GM12878 (cell line): ENCODE measurements at regions not wholly inside any gene's neighbourhood (a gene's known extent, or its start where the extent isn't known, plus 50 kb on each side); places are given as distances from the start of the nearest gene placed in this dataset.

Source experiments
- ATAC-seq: fragments of 200-7000 bp; cut with Tn5 transposase; 3 replicates; pipeline ENCODE4 v1.9.1; 2020; ENCODE audit warnings: mild to moderate bottlenecking, moderate library complexity
- BruUV-seq: library from RNA; stranded (reverse); fragments of 400-500 nt; replicated peaks from 2 replicates; lab custom pipeline; 2021; lab: Mats Ljungman, UMichigan
- CTCF ChIA-PET: fragments of 300-600 bp; sonication (Branson Sonifier 250); formaldehyde crosslinking; extraction: SDS; loops from one replicate; lab custom pipeline; 2021; ENCODE audit warnings: inconsistent platforms; lab: Yijun Ruan, JAX
- POLR2A ChIA-PET: fragments of 350-600 bp; formaldehyde crosslinking; extraction: SDS; loops from one replicate; lab custom pipeline; 2021; ENCODE audit warnings: inconsistent platforms; lab: Charles Lee
- RAD21 ChIA-PET: fragments of 300-600 bp; sonication (Branson Sonifier 250); formaldehyde crosslinking; loops from one replicate; lab custom pipeline; 2023; ENCODE audit warnings: antibody characterized with exemption; ENCODE audit not compliant: unreplicated experiment; lab: Charles Lee
- SMC1A ChIA-PET: fragments of 300-600 bp; sonication (Branson Sonifier 250); formaldehyde crosslinking; loops from one replicate; lab custom pipeline; 2023; ENCODE audit not compliant: unreplicated experiment, uncharacterized antibody; lab: Charles Lee
- DNase-seq: peaks from one replicate; pipeline ENCODE4 v3.0.0-alpha.2; 2011; ENCODE audit warnings: low read depth, low spot score
- FAIRE-seq: peaks from 3 replicates; lab custom pipeline; 2011; peaks lifted over from hg19 to GRCh38; lab: Jason Lieb, UNC
- H2AFZ ChIP-seq: 2 replicates; pipeline ENCODE4 v1.6.0; 2011; ENCODE audit warnings: low read depth, low read length, control low read depth; ENCODE audit not compliant: control insufficient read depth
- H3K27ac ChIP-seq: 2 replicates; pipeline ENCODE4 v1.5.1; 2011; ENCODE audit warnings: control low read depth; ENCODE audit not compliant: control insufficient read depth, insufficient read depth
- H3K27me3 ChIP-seq, 2 experiments: replicated peaks in 1 of 2; 2 replicates each; pipeline versions ENCODE4 v1.6.0 to v1.6.1; 2011; ENCODE audit warnings: low read length in 1 of 2; ENCODE audit not compliant: control insufficient read depth in 2 of 2, insufficient read depth in 2 of 2
- H3K36me3 ChIP-seq, 2 experiments: 2 replicates each; pipeline ENCODE4 v1.5.1; 2011; ENCODE audit warnings: low read length in 1 of 2; ENCODE audit not compliant: control insufficient read depth in 2 of 2, insufficient read depth in 2 of 2
- H3K4me1 ChIP-seq: 2 replicates; pipeline ENCODE4 v1.6.1; 2011; ENCODE audit warnings: mild to moderate bottlenecking, low read length, moderate library complexity, mixed read lengths; ENCODE audit not compliant: control insufficient read depth, insufficient read depth
- H3K4me2 ChIP-seq: 2 replicates; pipeline ENCODE4 v1.6.0; 2011; ENCODE audit warnings: control low read depth; ENCODE audit not compliant: control insufficient read depth, insufficient read depth
- H3K4me3 ChIP-seq: fragments of 200-600 bp; sonication (generic); 2 replicates; pipeline ENCODE4 v1.5.1; 2016
- H3K79me2 ChIP-seq: 2 replicates; pipeline ENCODE4 v1.6.0; 2011; ENCODE audit warnings: low read length; ENCODE audit not compliant: control insufficient read depth, insufficient read depth
- H3K9ac ChIP-seq: 2 replicates; pipeline ENCODE4 v1.8.0; 2011; ENCODE audit warnings: low read length, control low read depth, mixed read lengths; ENCODE audit not compliant: control insufficient read depth, insufficient read depth
- H3K9me3 ChIP-seq: replicated peaks from 3 replicates; pipeline ENCODE4 v1.5.1; 2011; ENCODE audit warnings: mild to moderate bottlenecking, low read length; ENCODE audit not compliant: control insufficient read depth, insufficient read depth
- H4K20me1 ChIP-seq: 2 replicates; pipeline ENCODE4 v1.6.0; 2011; ENCODE audit not compliant: control insufficient read depth, insufficient read depth
- E2F8 ChIP-seq: fragments of 450-650 bp; IDR thresholded peaks from 2 replicates; pipeline ENCODE4 v1.6.1; 2018; ENCODE audit warnings: mild to moderate bottlenecking, low read depth, moderate library complexity; ENCODE audit not compliant: partially characterized antibody
- GABPA ChIP-seq: IDR thresholded peaks from 2 replicates; pipeline ENCODE4 v1.6.1; 2014; ENCODE audit warnings: antibody characterized with exemption, low read depth, mild to moderate bottlenecking, inconsistent platforms
- GATAD2B ChIP-seq: fragments of 450-650 bp; conservative IDR thresholded peaks from 2 replicates; pipeline ENCODE4 v1.6.1; 2017; ENCODE audit warnings: low read depth, mild to moderate bottlenecking, moderate library complexity
- HDAC2 ChIP-seq: fragments of 200-600 bp; sonication (generic); IDR thresholded peaks from 2 replicates; pipeline ENCODE4 v1.6.1; 2017
- HDGF ChIP-seq: fragments of 450-650 bp; IDR thresholded peaks from 2 replicates; pipeline ENCODE4 v1.6.1; 2016; ENCODE audit warnings: antibody characterized with exemption
- MEF2B ChIP-seq: fragments of 450-650 bp; IDR thresholded peaks from 2 replicates; pipeline ENCODE4 v1.6.1; 2018; ENCODE audit warnings: mild to moderate bottlenecking, moderate library complexity; ENCODE audit not compliant: partially characterized antibody, poor library complexity, severe bottlenecking
- MTA3 ChIP-seq: IDR thresholded peaks from 2 replicates; pipeline ENCODE4 v1.6.1; 2012; ENCODE audit warnings: low read length, inconsistent platforms, borderline replicate concordance
- NRF1 ChIP-seq: conservative IDR thresholded peaks from 2 replicates; pipeline ENCODE4 v1.6.1; 2011; ENCODE audit warnings: mild to moderate bottlenecking, low read depth, low read length, improper control_type of control experiment
- POU2F2 ChIP-seq: IDR thresholded peaks from 3 replicates; pipeline ENCODE4 v1.6.1; 2011; ENCODE audit warnings: low read depth, mild to moderate bottlenecking, low read length, borderline replicate concordance
- WGBS: methylation state at CpG from one replicate; pipeline ENCODE4 v1.1.6; 2016; ENCODE audit warnings: low lambda C conversion rate; ENCODE audit not compliant: insufficient replicate concordance, insufficient coverage; ENCODE audit errors: missing lambda C conversion rate; 5-methylcytosine and 5-hydroxymethylcytosine counted together
- in situ Hi-C: fragments of 300-500 bp; cut with MboI; formaldehyde crosslinking; loops from 9 replicates; pipeline ENCODE4 v1.14.3; 2018; ENCODE audit warnings: mixed read lengths
- intact Hi-C: fragments of 100-400 bp; cut with micrococcal nuclease; formaldehyde crosslinking; loops from one replicate; pipeline ENCODE4 v1.14.2; 2022; ENCODE audit not compliant: unreplicated experiment
- TF ChIP-seq, protein P1 (sequence below): fragments of 450-650 bp; IDR thresholded peaks from 2 replicates; pipeline ENCODE4 v1.6.1; 2016; ENCODE audit warnings: mild to moderate bottlenecking, moderate library complexity, borderline replicate concordance
- TF ChIP-seq, protein P2 (sequence below): fragments of 450-650 bp; conservative IDR thresholded peaks from 2 replicates; pipeline ENCODE4 v1.6.1; 2017; ENCODE audit warnings: mild to moderate bottlenecking, moderate library complexity

GRCh38 chr3:117091676-117092075 lies 382.1 kb downstream of the TUSC7 start:
- WGBS: 0% methylated on average over 1 of the region's 1 CpG

GRCh38 chr3:117096549-117096948 lies 387.0 kb downstream of the TUSC7 start:
- Histone ChIP-seq H4K20me1 (no peaks in the 10 kb centered on the region), H3K9me3 (no peaks in the 10 kb centered on the region), H3K36me3 (no peaks in the 10 kb centered on the region), H2AFZ (no peak overlapping the region), H3K27ac (no peak overlapping the region), H3K27me3 (no peaks in the 10 kb centered on the region), H3K4me3 (no peak overlapping the region), H3K79me2 (no peaks in the 10 kb centered on the region), H3K9ac (no peak overlapping the region), H3K4me2 (no peak overlapping the region), H3K4me1 (no peaks in the 10 kb centered on the region)
- no peak for ATAC-seq
- FAIRE-seq: no peak
- ChIA-PET POLR2A (no interaction called here), RAD21 (no interaction called here), SMC1A (no interaction called here), CTCF (interaction anchor here (0.9 kb wide), 1 partner anchor 58 kb away, joined by 3 read pairs; no protein-coding TSS in a partner anchor)
- DNase-seq: no peak
- in situ Hi-C loops: no loop called here
- BruUV-seq: no TSS peak
- intact Hi-C loops: no loop called here
- 31% methylated on average over 4 of the region's 4 CpGs for WGBS
- no peak for TF ChIP-seq NRF1
- TF ChIP-seq GATAD2B: no peak
- TF ChIP-seq, protein P1, sequence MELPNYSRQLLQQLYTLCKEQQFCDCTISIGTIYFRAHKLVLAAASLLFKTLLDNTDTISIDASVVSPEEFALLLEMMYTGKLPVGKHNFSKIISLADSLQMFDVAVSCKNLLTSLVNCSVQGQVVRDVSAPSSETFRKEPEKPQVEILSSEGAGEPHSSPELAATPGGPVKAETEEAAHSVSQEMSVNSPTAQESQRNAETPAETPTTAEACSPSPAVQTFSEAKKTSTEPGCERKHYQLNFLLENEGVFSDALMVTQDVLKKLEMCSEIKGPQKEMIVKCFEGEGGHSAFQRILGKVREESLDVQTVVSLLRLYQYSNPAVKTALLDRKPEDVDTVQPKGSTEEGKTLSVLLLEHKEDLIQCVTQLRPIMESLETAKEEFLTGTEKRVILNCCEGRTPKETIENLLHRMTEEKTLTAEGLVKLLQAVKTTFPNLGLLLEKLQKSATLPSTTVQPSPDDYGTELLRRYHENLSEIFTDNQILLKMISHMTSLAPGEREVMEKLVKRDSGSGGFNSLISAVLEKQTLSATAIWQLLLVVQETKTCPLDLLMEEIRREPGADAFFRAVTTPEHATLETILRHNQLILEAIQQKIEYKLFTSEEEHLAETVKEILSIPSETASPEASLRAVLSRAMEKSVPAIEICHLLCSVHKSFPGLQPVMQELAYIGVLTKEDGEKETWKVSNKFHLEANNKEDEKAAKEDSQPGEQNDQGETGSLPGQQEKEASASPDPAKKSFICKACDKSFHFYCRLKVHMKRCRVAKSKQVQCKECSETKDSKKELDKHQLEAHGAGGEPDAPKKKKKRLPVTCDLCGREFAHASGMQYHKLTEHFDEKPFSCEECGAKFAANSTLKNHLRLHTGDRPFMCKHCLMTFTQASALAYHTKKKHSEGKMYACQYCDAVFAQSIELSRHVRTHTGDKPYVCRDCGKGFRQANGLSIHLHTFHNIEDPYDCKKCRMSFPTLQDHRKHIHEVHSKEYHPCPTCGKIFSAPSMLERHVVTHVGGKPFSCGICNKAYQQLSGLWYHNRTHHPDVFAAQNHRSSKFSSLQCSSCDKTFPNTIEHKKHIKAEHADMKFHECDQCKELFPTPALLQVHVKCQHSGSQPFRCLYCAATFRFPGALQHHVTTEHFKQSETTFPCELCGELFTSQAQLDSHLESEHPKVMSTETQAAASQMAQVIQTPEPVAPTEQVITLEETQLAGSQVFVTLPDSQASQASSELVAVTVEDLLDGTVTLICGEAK: no peak
- TF ChIP-seq, protein P2, sequence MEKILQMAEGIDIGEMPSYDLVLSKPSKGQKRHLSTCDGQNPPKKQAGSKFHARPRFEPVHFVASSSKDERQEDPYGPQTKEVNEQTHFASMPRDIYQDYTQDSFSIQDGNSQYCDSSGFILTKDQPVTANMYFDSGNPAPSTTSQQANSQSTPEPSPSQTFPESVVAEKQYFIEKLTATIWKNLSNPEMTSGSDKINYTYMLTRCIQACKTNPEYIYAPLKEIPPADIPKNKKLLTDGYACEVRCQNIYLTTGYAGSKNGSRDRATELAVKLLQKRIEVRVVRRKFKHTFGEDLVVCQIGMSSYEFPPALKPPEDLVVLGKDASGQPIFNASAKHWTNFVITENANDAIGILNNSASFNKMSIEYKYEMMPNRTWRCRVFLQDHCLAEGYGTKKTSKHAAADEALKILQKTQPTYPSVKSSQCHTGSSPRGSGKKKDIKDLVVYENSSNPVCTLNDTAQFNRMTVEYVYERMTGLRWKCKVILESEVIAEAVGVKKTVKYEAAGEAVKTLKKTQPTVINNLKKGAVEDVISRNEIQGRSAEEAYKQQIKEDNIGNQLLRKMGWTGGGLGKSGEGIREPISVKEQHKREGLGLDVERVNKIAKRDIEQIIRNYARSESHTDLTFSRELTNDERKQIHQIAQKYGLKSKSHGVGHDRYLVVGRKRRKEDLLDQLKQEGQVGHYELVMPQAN: no peak
- TF ChIP-seq E2F8: no peak
- TF ChIP-seq MEF2B: no peak
- no peak for TF ChIP-seq MTA3

More at GRCh38 chr3:117091676-117092075, 382.1 kb downstream of the TUSC7 start:
- Histone ChIP-seq H3K27ac (no peak overlapping the region), H4K20me1 (no peaks in the 10 kb centered on the region), H3K9ac (no peak overlapping the region), H2AFZ (no peak overlapping the region), H3K36me3 (no peaks in the 10 kb centered on the region), H3K4me1 (no peaks in the 10 kb centered on the region), H3K27me3 (no peaks in the 10 kb centered on the region), H3K79me2 (no peaks in the 10 kb centered on the region), H3K4me3 (no peak overlapping the region), H3K9me3 (no peaks in the 10 kb centered on the region), H3K4me2 (no peak overlapping the region)
- TF ChIP-seq GABPA (no peak), POU2F2 (no peak), HDAC2 (no peak), HDGF (no peak)
- intact Hi-C loops (no loop called here), in situ Hi-C loops (no loop called here)
- DNase-seq: no peak
- ChIA-PET CTCF (no interaction called here), RAD21 (no interaction called here), POLR2A (no interaction called here), SMC1A (no interaction called here)
- BruUV-seq: no TSS peak
- FAIRE-seq: no peak
- no peak for ATAC-seq
